Colonic mucosa (tissue), 4 donors: ENCODE measurements at regions not wholly inside any gene's neighbourhood (a gene's known extent, or its start where the extent isn't known, plus 50 kb on each side); places are given as distances from the start of the nearest gene placed in this dataset.

Source experiments
- DNase-seq: peaks from one replicate; pipeline ENCODE4 v3.0.0-alpha.2; 2020
- H3K27ac ChIP-seq: fragments of 200-600 bp; one replicate; pipeline ENCODE4 v1.8.0; 2021
- H3K27me3 ChIP-seq: fragments of 200-600 bp; one replicate; pipeline ENCODE4 v1.8.0; 2021
- H3K36me3 ChIP-seq: fragments of 200-600 bp; one replicate; pipeline ENCODE4 v1.8.0; 2021
- H3K4me1 ChIP-seq: fragments of 200-600 bp; one replicate; pipeline ENCODE4 v1.8.0; 2021; ENCODE audit warnings: mild to moderate bottlenecking
- H3K4me3 ChIP-seq: fragments of 200-600 bp; one replicate; pipeline ENCODE4 v1.8.0; 2021
- H3K9ac ChIP-seq, 2 donors: one replicate each; pipeline ENCODE4 v1.7.0; 2013; ENCODE audit warnings: control low read depth in 2 of 2, low read depth in 2 of 2, low read length in 2 of 2
- H3K9me3 ChIP-seq: fragments of 200-600 bp; one replicate; pipeline ENCODE4 v1.8.0; 2021
- intact Hi-C: fragments of 100-400 bp; cut with DNase I; formaldehyde crosslinking; loops from one replicate; pipeline ENCODE4 v1.14.1; 2022
- TF ChIP-seq, protein P1 (sequence below): fragments of 200-600 bp; IDR thresholded peaks from one replicate; pipeline ENCODE4 v1.8.0; 2022; ENCODE audit warnings: antibody characterized with exemption, mild to moderate bottlenecking
- donor health status: healthy.
- donor health status: DM: no; HTN: no; CAD: no.
- donor health status: DM: no; HTN: no; CAD: no.

DNA sequence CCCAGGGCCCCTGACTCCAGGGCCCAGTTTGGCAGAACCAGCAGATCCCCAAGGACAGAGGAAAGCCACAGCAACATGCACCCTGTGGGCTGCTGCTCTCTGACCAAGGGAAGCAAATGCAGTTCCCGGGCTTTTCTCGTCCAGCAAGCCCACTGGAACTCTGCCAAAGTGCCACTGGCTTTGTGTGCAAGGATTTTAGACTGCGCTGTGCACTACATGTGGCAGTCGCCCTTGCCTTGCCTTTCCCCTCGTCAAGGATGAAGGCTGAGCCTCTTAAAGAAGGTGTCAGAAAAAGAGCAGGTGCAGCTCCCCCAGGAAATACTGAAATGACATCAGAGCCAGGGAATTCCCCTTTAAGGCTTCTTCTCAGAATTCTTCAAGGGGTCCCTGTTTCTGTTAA is 199.2 kb downstream of the TFCP2L1 start:
- DNase-seq, result no peak
- no peaks in the 10 kb centered on the region for H3K27me3 ChIP-seq
- no peaks in the 10 kb centered on the region for H3K9me3 ChIP-seq
- TF ChIP-seq, protein P1, sequence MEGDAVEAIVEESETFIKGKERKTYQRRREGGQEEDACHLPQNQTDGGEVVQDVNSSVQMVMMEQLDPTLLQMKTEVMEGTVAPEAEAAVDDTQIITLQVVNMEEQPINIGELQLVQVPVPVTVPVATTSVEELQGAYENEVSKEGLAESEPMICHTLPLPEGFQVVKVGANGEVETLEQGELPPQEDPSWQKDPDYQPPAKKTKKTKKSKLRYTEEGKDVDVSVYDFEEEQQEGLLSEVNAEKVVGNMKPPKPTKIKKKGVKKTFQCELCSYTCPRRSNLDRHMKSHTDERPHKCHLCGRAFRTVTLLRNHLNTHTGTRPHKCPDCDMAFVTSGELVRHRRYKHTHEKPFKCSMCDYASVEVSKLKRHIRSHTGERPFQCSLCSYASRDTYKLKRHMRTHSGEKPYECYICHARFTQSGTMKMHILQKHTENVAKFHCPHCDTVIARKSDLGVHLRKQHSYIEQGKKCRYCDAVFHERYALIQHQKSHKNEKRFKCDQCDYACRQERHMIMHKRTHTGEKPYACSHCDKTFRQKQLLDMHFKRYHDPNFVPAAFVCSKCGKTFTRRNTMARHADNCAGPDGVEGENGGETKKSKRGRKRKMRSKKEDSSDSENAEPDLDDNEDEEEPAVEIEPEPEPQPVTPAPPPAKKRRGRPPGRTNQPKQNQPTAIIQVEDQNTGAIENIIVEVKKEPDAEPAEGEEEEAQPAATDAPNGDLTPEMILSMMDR, result no peak
- intact Hi-C loops, result loop anchor here (10.0 kb wide), 1 partner anchor 629 kb away; no protein-coding TSS in a partner anchor
- H3K4me3 ChIP-seq, result no peak overlapping the region
- no peak overlapping the region for H3K9ac ChIP-seq
- no peaks in the 10 kb centered on the region for H3K4me1 ChIP-seq
- no peak overlapping the region for H3K27ac ChIP-seq
- H3K36me3 ChIP-seq, result no peaks in the 10 kb centered on the region

DNA sequence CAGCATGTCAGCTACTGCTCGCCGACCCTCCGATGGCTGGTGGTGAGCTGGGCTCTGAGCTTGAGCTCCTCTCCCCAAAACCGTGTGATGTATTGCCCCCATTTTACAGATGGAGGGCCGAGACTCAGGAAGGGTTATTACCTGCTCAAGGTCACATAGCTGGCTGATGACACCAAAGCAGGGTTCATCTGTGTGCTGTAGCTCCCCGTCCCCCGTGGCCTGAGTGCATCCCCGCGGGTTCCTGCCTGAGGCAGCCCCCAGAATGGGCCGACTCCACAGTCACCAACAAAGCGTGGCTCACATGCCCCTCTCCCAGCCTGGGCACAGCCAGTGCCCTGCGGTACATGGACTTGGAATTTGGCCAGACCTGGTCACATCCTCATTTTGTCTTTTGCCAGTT is 198.6 kb downstream of the TFCP2L1 start:
- intact Hi-C loops, result loop anchor here (10.0 kb wide), 1 partner anchor 628 kb away; no protein-coding TSS in a partner anchor
- no peak overlapping the region for H3K9ac ChIP-seq
- TF ChIP-seq, protein P1, result no peak
- H3K4me1 ChIP-seq, result no peaks in the 10 kb centered on the region
- DNase-seq, result no peak
- no peaks in the 10 kb centered on the region for H3K36me3 ChIP-seq
- H3K4me3 ChIP-seq, result no peak overlapping the region
- no peaks in the 10 kb centered on the region for H3K27me3 ChIP-seq
- H3K27ac ChIP-seq, result no peak overlapping the region
- H3K9me3 ChIP-seq, result no peaks in the 10 kb centered on the region

DNA sequence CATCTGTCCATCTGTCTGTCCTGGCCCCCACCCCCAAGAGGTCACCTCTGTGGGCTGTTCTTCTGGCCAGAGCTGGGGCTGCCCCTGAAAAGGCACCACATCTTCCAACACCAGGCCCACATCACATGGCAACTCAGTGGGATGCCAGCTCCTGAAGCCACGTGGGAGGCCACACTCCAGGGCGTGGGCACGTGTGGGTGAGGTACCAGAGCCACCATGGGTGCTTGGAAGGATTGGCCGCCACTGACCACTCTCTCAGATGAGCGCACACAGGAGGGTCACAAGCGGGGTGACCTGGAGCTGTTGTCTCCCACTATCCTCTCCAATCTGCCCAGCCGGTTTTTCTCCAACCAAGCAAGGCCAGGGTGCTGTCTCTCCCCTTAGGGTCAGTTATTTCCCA is 197.9 kb downstream of the TFCP2L1 start:
- no peaks in the 10 kb centered on the region for H3K36me3 ChIP-seq
- H3K27ac ChIP-seq, result no peak overlapping the region
- H3K9me3 ChIP-seq, result no peaks in the 10 kb centered on the region
- intact Hi-C loops, result loop anchor here (10.0 kb wide), 1 partner anchor 628 kb away; no protein-coding TSS in a partner anchor
- H3K4me3 ChIP-seq, result no peak overlapping the region
- no peaks in the 10 kb centered on the region for H3K27me3 ChIP-seq
- DNase-seq, result no peak
- TF ChIP-seq, protein P1, result no peak
- H3K9ac ChIP-seq, result no peak overlapping the region
- no peaks in the 10 kb centered on the region for H3K4me1 ChIP-seq

DNA sequence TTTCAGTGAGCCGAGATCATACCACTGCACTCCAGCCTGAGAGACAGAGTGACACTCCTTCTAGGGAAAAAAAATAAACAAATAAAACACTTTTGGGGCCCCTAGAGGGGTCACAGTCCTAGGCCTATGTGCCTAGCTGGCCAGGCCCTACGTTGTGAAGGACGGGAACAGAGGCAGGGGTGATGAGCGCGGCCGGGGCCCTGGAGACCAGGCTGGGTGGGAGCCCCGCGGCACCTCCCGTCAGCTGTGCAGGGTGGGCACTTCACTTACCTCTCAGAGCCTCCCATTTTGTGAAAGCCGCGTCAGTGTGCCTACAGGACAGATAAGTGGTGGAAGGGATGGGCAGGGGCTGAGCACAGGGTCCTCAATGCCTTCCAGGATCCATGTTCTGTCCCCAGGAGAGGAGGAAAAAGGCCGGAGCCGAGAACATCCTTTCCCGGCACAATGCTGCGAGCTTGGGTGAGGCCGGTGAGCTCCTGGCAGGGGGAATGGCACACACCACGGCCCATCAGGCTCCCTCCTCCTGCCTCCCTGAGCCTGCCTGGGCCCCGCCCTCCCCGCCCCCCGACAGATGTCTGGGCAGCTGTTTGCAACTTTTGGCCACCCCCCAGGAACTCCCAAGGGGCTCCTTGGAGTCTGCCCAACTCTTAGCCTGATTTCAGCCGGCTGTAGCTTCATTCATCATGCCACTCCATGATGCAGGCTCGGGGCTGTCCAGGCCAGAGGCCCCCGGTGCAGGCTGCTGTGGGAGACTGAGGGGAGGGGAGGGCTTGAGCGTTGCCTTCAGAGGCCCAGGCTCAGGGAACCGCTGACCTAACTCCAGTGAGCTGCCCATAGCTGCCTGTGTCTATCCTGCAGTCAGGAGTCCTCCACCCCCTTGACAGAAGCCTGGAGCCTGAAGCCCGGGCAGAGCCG is 196.5 kb downstream of the TFCP2L1 start:
- H3K27me3 ChIP-seq, result no peaks in the 10 kb centered on the region
- TF ChIP-seq, protein P1, result no peak

DNA sequence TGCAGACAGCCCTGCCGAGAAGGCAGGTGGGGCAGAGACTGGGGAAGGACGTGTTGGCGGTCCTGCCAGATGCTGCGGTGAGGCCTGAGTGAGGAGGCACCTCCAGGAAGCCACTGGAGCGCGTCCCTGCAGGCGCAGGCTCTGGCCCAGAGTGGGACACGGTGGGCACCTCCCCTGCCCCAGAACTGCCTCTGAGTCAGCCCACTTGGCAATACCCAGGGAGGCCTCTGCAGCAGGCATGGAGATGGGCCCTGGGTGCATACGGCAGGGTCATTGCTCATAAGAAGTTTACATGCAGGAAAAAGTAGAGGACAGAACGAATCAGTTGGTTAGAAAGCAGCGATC is 195.9 kb downstream of the TFCP2L1 start:
- H3K9ac ChIP-seq, result no peak overlapping the region
- no peaks in the 10 kb centered on the region for H3K36me3 ChIP-seq
- no peaks in the 10 kb centered on the region for H3K9me3 ChIP-seq
- TF ChIP-seq, protein P1, result no peak
- H3K27ac ChIP-seq, result no peak overlapping the region
- H3K27me3 ChIP-seq, result no peaks in the 10 kb centered on the region
- H3K4me3 ChIP-seq, result no peak overlapping the region
- H3K4me1 ChIP-seq, result no peaks in the 10 kb centered on the region
- DNase-seq, result no peak
- intact Hi-C loops, result loop anchor here (10.0 kb wide), 1 partner anchor 626 kb away; no protein-coding TSS in a partner anchor

More for the DNA sequence above, 196.5 kb downstream of the TFCP2L1 start:
- no peak for DNase-seq
- intact Hi-C loops, result loop anchor here (10.0 kb wide), 1 partner anchor 626 kb away; no protein-coding TSS in a partner anchor
- H3K9ac ChIP-seq, result no peak overlapping the region
- no peak overlapping the region for H3K4me3 ChIP-seq
- H3K36me3 ChIP-seq, result no peaks in the 10 kb centered on the region
- H3K9me3 ChIP-seq, result no peaks in the 10 kb centered on the region
- no peak overlapping the region for H3K27ac ChIP-seq
- no peaks in the 10 kb centered on the region for H3K4me1 ChIP-seq
